GM18951 (cell line): ENCODE measurements at regions not wholly inside any gene's neighbourhood (a gene's known extent, or its start where the extent isn't known, plus 50 kb on each side); places are given as distances from the start of the nearest gene placed in this dataset.
"Not testable (repeated sequence)": the region's sequence is repeated elsewhere in the genome, so short reads cannot be mapped to it uniquely, and the experiment has no call there.

Experiments
- POLR2A ChIP-seq: IDR thresholded peaks from 4 replicates; pipeline ENCODE4 v1.6.1; 2011; ENCODE audit warnings: mild to moderate bottlenecking; ENCODE audit not compliant: insufficient read length, insufficient read depth; ENCODE audit errors: extremely low read depth
- in situ Hi-C: fragments of 300-500 bp; cut with MboI; formaldehyde crosslinking; loops from one replicate; pipeline ENCODE4 v1.12.0; 2022; ENCODE audit warnings: low sequenced_read_pairs, mixed read lengths, inconsistent platforms; ENCODE audit not compliant: unreplicated experiment

GRCh38 chr5:166581826-166582225 lies 1709.6 kb upstream of the WWC1 start:
- no peak for TF ChIP-seq POLR2A
- in situ Hi-C loops = no loop called here

GRCh38 chr5:166582416-166582815 lies 1709.0 kb upstream of the WWC1 start:
- in situ Hi-C loops = no loop called here
- no peak for TF ChIP-seq POLR2A

DNA sequence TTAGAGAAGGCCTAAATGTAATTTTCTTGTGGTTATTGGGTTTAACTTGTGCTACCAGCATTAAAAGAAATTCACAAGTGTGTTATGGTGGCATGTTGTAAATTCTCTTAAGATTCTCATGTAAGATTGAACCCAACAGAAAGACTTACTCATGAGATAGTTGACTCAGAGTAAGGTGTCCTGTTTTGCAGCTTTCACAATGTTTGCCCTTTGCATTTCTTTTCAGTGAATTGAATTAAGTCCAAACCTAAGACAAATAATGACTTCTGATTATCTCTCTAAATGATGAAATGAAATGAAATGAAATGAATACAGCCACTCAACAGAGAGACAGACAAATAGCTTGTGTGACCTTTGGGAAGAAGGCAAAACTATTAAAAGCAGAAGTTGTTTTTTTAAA lies 1696.9 kb upstream of the WWC1 start:
- TF ChIP-seq POLR2A = no peak

DNA sequence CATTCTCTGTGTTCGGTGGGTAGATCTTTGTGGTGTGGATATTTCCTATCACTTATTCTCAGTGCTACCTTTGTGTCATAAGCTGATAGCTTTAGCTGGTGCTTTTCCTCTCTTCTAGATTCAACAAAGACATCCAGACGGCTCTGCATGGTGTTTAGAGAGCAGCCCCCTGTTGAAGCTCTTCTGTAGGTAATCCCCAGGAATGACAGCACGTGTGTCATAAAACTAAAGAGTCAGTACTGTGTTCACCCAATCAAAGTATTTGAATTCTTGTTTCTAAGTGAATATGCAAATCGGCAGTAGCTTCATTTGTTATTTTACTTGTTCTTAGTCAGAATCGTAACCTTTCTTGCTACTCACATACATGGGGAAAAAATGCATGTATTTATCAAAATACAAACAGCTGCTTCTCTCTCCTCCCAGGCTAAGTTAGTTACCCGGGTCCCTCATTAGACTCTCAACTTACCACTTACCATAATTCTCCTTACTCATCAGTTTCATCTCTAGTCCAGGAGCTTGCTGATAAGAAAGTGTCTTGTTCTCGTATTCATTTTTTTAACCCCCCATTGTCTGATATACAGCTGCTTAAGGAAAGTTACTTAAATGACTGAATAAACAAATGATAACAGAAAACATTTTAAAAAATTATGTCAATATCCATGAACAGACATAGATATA lies 1696.0 kb upstream of the WWC1 start:
- in situ Hi-C loops = no loop called here
- no peak for TF ChIP-seq POLR2A

More for the DNA sequence above, 1696.9 kb upstream of the WWC1 start:
- in situ Hi-C loops = no loop called here

DNA sequence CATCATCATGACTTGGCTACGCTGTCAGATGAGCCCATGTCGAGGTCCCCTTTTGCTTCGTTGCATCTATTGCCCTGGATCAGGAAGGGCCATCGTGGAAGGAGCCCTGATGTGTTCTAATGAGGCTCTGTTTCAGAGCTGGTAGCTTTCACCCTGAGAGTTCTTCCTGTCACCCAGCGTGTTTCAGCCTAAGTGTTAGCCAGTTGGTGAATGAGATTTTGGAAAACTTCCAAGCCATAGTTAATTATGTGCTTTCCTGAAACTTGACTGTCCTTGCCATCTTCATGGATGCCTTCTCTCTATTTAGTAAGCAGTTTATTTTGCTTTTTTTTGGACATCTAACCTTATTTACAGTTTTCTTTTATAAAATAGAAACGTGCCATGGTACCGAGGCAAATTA lies 1695.4 kb upstream of the WWC1 start:
- in situ Hi-C loops = no loop called here
- no peak for TF ChIP-seq POLR2A

DNA sequence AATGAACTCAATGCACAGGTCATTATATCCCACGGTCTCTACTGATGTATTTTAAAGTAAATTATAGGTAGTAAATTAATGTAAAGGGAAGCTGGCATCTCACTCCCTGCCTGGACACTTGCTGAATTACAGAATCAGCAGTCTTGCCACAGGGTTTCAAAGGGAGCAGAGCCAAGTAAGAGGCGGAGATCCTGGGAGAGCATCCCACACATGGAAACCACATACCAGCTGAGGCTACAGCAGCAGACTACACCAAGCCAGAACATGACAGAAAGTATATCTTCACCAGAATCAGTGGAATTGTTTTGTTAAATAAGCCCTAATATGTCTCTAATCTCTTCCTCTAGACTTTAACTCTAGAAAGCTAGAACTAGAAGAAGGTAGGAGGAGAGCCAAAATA lies 1689.2 kb upstream of the WWC1 start:
- TF ChIP-seq POLR2A = no peak
- in situ Hi-C loops = no loop called here

DNA sequence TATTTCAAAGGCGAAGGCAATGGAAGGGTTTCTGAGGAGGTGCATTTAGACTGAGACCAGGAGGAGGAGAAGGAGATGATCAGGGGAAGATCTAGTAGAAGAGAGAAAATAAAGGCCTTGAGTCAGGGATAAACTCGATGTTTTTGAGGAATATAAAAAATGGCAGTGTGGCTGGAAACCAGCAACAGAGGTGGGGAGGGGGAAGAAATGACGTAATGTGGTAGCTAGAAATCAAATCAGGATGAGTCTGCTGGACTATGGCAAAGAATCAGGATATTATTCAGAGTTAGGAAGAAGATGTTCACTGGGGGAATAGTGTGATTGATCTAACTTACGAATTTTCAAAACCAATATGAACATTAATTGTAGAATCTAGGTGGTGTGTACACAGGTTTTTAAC lies 1673.9 kb upstream of the WWC1 start:
- in situ Hi-C loops = no loop called here
- TF ChIP-seq POLR2A = no peak

DNA sequence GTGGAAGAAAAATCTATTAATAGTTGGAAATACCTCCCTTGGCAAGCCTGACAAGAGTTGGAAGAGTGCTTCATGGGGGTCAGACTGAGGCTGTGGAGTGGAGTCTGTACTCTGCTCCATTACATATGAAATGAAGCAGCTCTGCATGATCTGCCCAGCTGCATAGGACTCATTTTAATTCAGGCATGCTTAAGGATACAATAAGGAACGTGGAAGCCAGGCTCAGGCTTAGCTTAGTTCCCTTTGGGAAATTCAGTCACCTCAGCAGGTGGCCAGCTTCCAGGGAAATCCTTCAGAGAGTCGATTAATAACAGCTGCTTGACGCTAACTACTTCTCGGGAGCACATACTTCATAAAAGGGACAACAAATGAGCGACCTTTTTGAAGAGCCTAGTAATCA lies 1672.9 kb upstream of the WWC1 start:
- no peak for TF ChIP-seq POLR2A
- in situ Hi-C loops = no loop called here

DNA sequence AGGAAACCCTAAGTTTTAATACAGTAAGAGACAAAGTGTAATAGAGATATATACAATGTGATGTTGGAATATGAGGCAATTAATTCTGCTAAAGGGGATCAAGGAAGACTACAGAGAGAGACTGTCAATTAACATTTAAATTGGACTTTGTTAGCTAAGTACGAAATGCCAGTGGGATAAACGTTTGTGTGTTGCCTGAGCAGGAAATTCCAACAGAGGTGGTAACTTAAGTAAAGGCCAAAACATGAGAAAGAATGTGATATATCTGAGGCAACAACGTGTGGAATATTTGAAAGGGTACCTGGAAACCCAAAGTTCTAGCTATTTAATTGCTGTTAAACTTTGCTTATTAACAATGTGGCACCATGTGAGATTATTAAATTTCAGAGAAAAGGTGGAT lies 1666.9 kb upstream of the WWC1 start:
- no peak for TF ChIP-seq POLR2A
- in situ Hi-C loops = no loop called here

GRCh38 chr5:166625210-166625865 lies 1666.1 kb upstream of the WWC1 start:
- in situ Hi-C loops = no loop called here

DNA sequence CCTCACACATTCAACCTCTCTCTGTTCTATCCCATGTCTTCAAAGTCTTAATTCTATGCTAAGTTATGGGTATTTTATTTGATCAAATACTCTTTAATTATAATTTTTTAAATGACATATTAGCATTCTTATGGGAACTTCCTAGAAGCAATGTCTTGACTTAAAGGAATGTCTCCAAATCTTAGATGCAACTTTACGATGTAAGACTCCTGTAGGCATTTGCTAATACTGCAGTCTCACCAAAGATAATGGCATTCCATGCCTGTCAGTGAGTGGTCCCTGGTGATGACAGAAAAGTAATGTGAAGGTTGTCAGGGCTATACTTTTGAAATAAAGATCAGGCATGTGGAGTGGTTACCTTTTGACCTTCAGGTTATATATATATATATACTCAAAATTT lies 1654.2 kb upstream of the WWC1 start:
- in situ Hi-C loops = no loop called here
- TF ChIP-seq POLR2A = no peak

More at GRCh38 chr5:166625210-166625865, 1666.1 kb upstream of the WWC1 start:
- no peak for TF ChIP-seq POLR2A

GRCh38 chr5:166639151-166639550 lies 1652.3 kb upstream of the WWC1 start:
- in situ Hi-C loops = no loop called here
- TF ChIP-seq POLR2A = no peak

DNA sequence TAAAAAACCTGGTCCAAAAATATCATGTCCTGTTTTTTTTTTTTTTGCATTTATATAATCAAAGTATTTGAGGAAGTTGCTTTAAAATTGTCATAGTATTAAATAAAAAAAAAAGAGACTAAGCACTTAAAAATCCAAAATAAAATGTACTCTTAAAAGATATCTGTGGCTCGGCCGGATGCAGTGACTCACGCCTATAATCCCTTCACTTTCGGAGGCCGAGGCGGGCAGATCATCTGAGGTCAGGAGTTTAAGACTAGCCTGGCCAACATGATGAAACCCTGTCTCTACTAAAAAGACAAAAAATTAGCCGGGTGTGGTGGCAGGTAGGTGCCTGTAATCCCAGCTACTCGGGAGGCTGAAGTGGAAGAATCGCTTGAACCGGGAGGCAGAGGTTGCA lies 1651.3 kb upstream of the WWC1 start:
- in situ Hi-C loops = not testable (repeated sequence)

- in situ Hi-C loops = no loop called here
- TF ChIP-seq POLR2A = no peak
Measured at GRCh38 chr5:166648736-166649135, 1642.7 kb upstream of the WWC1 start.
